GM18867 (cell line): ENCODE measurements at regions not wholly inside any gene's neighbourhood (a gene's known extent, or its start where the extent isn't known, plus 50 kb on each side); places are given as distances from the start of the nearest gene placed in this dataset.

Experiments
- ATAC-seq: cut with Tn5 transposase; IDR thresholded peaks from one replicate; pipeline ENCODE4 v1.9.1; 2021; ENCODE audit warnings: mild to moderate bottlenecking, moderate library complexity; ENCODE audit not compliant: unreplicated experiment

DNA sequence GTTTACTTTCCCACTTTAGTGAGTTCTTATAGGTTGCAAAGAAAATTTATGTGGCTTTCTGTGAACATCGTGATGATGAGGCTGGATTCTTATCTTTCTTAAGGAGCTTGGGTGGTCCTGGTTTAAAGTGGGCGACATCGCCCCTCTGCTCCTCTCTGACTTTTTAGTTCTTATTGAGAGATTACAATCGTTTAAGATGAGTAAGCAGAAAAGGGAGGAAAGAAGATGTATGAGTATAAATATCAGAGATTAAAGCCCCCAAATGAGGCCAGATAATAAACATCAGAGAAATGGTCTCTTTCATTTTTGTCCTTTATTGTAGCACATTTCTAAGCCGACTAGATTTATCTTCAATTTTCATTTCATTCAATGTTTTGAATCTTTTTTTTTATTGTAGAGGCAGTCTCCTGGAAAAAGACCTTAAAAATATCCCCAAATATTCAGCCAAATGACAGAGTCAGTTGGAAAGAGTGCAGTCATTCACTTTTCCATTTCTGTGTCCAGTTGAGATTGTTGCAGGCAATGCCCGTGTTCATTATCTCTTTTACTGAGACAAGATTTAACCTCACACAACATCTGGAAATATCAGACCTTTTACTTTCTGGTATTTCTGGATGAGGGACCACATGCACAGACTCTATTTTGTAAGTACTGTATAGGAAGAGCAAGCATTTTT, 62.0 kb upstream of the PDE7B start:
- ATAC-seq: no peak

DNA sequence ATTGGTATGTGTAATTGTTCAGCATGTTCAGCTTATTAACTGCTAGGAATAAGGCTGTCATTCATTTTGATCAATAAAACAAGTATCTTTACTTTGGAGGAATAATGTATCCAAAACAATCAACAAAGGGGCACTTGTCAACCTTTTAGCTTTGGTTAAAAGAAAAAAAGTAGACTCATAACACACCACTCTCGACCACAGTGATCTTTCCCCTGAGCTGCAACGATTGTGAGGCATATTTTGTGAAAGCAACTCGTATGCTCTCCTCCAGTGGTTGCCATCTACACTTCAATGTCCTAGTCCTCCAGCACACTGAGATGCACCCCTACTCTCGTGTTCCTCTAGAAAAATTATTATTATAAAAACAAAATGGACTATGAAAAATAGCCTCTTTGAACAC, 60.1 kb upstream of the PDE7B start:
- ATAC-seq: no peak

DNA sequence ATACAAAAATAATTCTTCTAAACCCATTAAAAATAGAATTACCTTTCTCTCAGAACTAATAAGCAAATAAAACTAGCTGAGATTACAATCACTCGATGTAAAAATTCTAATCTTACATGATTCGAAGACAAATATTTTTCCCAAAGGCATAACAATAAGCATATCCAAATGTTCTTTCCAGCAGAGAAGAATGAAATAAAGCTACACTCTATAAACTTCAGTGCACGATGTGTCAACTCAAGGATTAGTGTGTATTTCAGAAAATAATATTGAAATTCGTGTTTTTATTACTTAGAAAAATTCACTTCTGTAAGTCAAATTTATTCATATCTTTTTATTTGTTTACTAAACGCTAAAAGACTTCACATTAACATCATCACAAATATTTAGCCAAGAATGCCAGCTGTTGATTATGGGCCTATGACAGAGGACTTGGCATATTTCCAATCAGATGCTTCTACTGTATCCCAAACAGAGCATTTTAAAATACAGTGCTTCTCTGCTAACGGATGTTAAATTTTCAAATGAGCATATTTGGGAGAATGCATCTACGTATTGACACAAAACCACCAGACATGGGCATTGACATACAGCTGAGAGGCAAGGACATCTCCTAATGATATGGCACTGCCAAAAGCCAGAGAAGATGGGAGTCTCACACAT, 54.7 kb upstream of the PDE7B start:
- ATAC-seq: no peak

DNA sequence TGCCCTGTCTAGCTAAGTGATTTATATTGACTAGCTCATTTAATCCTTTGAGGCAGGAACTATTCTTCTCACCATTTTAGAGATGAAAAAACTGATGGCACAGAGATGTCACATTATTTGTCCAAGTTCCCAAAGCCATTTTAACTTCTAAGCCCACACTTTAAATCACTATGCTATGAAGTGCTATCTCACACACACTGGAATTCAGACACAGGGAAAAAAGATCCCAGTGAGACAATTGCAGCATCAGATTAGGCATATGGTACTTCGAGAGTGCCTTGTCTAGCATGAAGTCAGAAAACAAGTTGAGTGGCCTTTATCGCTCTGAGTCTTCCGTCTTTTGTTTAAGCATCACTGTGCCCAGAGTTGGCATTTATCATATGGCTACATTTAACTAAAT, 54.1 kb upstream of the PDE7B start:
- ATAC-seq: no peak

- ATAC-seq: peak; percentile 48
These were observed 52.6 kb upstream of the PDE7B start for GRCh38 chr6:135798751-135799515.
